SK-N-SH treated with all-trans-retinoic acid at 6 μM for 48 hours (cell line): ENCODE measurements at regions not wholly inside any gene's neighbourhood (a gene's known extent, or its start where the extent isn't known, plus 50 kb on each side); places are given as distances from the start of the nearest gene placed in this dataset.

Source experiments
- BACH2 ChIP-seq: fragments of 250-450 bp; sonication (Bioruptor Pico); IDR thresholded peaks from 2 replicates; pipeline ENCODE4 v1.9.0; 2021; ENCODE audit warnings: mild to moderate bottlenecking, borderline replicate concordance
- GLIS3 ChIP-seq: fragments of 250-450 bp; sonication (Bioruptor Pico); IDR thresholded peaks from 2 replicates; pipeline ENCODE4 v1.5.0; 2020; ENCODE audit warnings: mild to moderate bottlenecking, moderate library complexity
- OSR1 ChIP-seq: fragments of 250-450 bp; sonication (Bioruptor Pico); IDR thresholded peaks from 2 replicates; pipeline ENCODE4 v1.8.0; 2022; ENCODE audit warnings: moderate library complexity, mild to moderate bottlenecking, inconsistent platforms
- PATZ1 ChIP-seq: fragments of 250-450 bp; sonication (Bioruptor Pico); IDR thresholded peaks from 2 replicates; pipeline ENCODE4 v1.8.0; 2020; ENCODE audit warnings: mild to moderate bottlenecking, moderate library complexity, borderline replicate concordance
- RARB ChIP-seq: fragments of 250-450 bp; sonication (Bioruptor Pico); IDR thresholded peaks from 2 replicates; pipeline ENCODE4 v1.8.0; 2021; ENCODE audit warnings: mild to moderate bottlenecking, moderate library complexity
- TCF4 ChIP-seq: fragments of 250-450 bp; sonication (Bioruptor Pico); IDR thresholded peaks from 2 replicates; pipeline ENCODE4 v1.8.0; 2021; ENCODE audit warnings: mild to moderate bottlenecking, moderate library complexity, borderline replicate concordance
- TOX ChIP-seq: fragments of 250-450 bp; sonication (Bioruptor Pico); IDR thresholded peaks from 2 replicates; pipeline ENCODE4 v1.8.0; 2021; ENCODE audit warnings: mild to moderate bottlenecking, moderate library complexity, borderline replicate concordance
- ZFP30 ChIP-seq: fragments of 450-650 bp; formaldehyde crosslinking; IDR thresholded peaks from 2 replicates; pipeline ENCODE4 v1.5.0; 2022; ENCODE audit warnings: mild to moderate bottlenecking, moderate library complexity

GRCh38 chr14:97642631-97643030, 845.4 kb downstream of the VRK1 start:
- TF ChIP-seq BACH2 (CRISPR knock-in tag), result no peak
- no peak for TF ChIP-seq TCF4
- no peak for TF ChIP-seq PATZ1 (CRISPR knock-in tag)
- no peak for TF ChIP-seq RARB
- TF ChIP-seq ZFP30, result no peak
- TF ChIP-seq TOX (CRISPR knock-in tag), result no peak
- TF ChIP-seq GLIS3, result no peak
- no peak for TF ChIP-seq OSR1 (CRISPR knock-in tag)
